ENCODE measurements at regions not wholly inside any gene's neighbourhood (a gene's known extent, or its start where the extent isn't known, plus 50 kb on each side); places are given as distances from the start of the nearest gene placed in this dataset.

DNA sequence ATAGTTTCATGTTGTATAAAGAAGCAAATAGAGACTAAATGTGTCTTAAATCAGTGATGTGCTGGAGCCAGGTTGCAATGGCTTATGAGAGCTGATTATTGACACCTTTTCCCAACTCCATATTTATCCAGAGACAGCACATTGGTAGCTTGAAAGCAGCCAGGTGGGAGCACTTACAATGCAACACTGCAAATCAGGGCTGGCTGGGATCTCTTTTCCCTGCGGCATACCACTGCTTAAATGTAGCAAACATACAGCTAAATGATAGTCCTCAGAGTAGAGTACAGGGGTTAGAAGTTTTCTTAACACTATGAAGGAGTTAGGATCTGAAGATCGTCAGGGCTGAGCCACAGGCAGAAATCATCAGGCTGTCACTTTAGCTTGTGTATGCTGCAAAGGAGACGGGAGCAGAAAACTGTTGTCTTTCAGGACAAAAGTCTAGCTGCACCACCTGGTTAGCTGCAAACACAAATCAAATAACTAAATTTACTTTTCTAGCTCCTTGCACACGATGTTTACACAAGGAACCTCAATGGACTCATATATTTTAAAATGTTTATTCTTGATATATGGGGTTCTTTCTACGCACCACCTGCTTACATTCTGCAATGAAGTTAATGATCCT is 527.3 kb downstream of the TLL1 start:
- WGBS, result 42% methylated on average over 5 of the region's 5 CpGs
- TF ChIP-seq TAF1 (conservative IDR thresholded peaks at IDR 0.05), result no peak
- DNase-seq (ENCODE audit: low spot score), result no peak
- Histone ChIP-seq H3K9ac (ENCODE audit: low read depth in 1 of 2, low read length in 2 of 2) (no peak overlapping the region), H3K27ac (ENCODE audit: low read depth in 1 of 2, low read length in 2 of 2) (no peak overlapping the region), H3K27me3 (ENCODE audit: control insufficient read depth in 4 of 4, insufficient read depth in 4 of 4, low read length in 3 of 4) (no peaks in the 10 kb centered on the region), H3K4me3 (ENCODE audit: low read depth in 1 of 3, low read length in 3 of 3) (no peak overlapping the region), H3K9me3 (ENCODE audit: control insufficient read depth in 4 of 4, low read length in 3 of 4) (no peaks in the 10 kb centered on the region), H3K4me1 (ENCODE audit: control insufficient read depth in 4 of 4, insufficient read depth in 4 of 4, low read length in 3 of 4) (no peaks in the 10 kb centered on the region), H3K36me3 (ENCODE audit: control insufficient read depth in 4 of 4, insufficient read depth in 3 of 4, low read depth in 1 of 4, low read length in 3 of 4) (no peaks in the 10 kb centered on the region)

DNA sequence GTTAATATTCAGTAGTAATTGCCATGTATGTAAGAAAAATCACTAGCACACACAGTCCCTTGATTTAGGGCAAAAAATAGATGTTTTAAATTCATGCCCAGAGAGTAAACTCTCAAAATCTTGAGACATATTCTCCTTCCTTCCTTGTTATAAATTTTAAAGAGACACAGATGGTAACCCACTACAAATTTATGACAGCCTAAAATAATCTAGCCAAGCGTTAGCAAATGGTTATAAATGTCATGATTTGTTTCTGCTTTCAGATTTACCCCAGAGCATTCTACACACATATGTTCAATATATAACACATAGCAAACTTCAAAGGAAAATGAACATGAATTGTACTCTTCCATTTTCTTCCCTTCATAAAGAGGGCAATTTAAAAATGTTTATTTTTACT is 540.3 kb downstream of the TLL1 start:
- Histone ChIP-seq H3K4me1 (ENCODE audit: control insufficient read depth in 4 of 4, insufficient read depth in 4 of 4, low read length in 3 of 4) (no peaks in the 10 kb centered on the region), H3K9me3 (ENCODE audit: control insufficient read depth in 4 of 4, low read length in 3 of 4) (no peaks in the 10 kb centered on the region), H3K27me3 (ENCODE audit: control insufficient read depth in 4 of 4, insufficient read depth in 4 of 4, low read length in 3 of 4) (no peaks in the 10 kb centered on the region), H3K36me3 (ENCODE audit: control insufficient read depth in 4 of 4, insufficient read depth in 3 of 4, low read depth in 1 of 4, low read length in 3 of 4) (no peaks in the 10 kb centered on the region), H3K4me3 (ENCODE audit: low read depth in 1 of 3, low read length in 3 of 3) (no peak overlapping the region), H3K27ac (ENCODE audit: low read depth in 1 of 2, low read length in 2 of 2) (no peak overlapping the region), H3K9ac (ENCODE audit: low read depth in 1 of 2, low read length in 2 of 2) (no peak overlapping the region)
- WGBS, result 50% methylated on average over 1 of the region's 1 CpG
- TF ChIP-seq YY1 (IDR thresholded peaks at IDR 0.05), result no peak
- TF ChIP-seq, protein P1, sequence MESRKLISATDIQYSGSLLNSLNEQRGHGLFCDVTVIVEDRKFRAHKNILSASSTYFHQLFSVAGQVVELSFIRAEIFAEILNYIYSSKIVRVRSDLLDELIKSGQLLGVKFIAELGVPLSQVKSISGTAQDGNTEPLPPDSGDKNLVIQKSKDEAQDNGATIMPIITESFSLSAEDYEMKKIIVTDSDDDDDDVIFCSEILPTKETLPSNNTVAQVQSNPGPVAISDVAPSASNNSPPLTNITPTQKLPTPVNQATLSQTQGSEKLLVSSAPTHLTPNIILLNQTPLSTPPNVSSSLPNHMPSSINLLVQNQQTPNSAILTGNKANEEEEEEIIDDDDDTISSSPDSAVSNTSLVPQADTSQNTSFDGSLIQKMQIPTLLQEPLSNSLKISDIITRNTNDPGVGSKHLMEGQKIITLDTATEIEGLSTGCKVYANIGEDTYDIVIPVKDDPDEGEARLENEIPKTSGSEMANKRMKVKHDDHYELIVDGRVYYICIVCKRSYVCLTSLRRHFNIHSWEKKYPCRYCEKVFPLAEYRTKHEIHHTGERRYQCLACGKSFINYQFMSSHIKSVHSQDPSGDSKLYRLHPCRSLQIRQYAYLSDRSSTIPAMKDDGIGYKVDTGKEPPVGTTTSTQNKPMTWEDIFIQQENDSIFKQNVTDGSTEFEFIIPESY (IDR thresholded peaks at IDR 0.05), result no peak
- no peak for TF ChIP-seq GABPA (IDR thresholded peaks at IDR 0.05 in 1 of 2, conservative IDR thresholded peaks at IDR 0.05 in 1 of 2)
- TF ChIP-seq FOXA2 (IDR thresholded peaks at IDR 0.05), result no peak
- no peak for DNase-seq (ENCODE audit: low spot score)

DNA sequence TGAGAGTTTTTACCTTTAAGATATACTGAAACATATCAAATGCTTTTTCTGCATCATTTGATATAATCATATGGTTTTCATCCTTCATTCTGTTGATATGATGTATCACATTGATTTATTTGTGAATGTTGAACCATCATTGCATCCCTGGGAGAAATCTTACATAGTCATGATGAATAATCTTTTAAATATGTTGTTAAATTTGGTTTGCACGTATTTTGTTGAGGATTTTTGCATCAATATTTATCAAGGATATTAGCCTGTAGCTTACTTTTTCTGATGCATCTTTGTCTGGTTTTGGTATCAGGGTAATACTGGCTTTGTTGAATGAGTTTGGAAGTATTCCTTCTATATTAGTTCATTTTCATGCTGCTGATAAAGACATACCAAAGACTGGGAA is 541.4 kb downstream of the TLL1 start:
- H3K27me3 ChIP-seq (ENCODE audit: control insufficient read depth in 4 of 4, insufficient read depth in 4 of 4, low read length in 3 of 4), result no peaks in the 10 kb centered on the region
- H3K4me3 ChIP-seq (ENCODE audit: low read depth in 1 of 3, low read length in 3 of 3), result no peak overlapping the region
- 36% methylated on average over 1 of the region's 1 CpG for WGBS
- DNase-seq (ENCODE audit: low spot score), result no peak
- peaks cover 0 to 3% (median 0%) of the 10 kb centered on the region in 4 donors for H3K36me3 ChIP-seq (ENCODE audit: control insufficient read depth in 4 of 4, insufficient read depth in 3 of 4, low read depth in 1 of 4, low read length in 3 of 4)
- TF ChIP-seq, protein P2, sequence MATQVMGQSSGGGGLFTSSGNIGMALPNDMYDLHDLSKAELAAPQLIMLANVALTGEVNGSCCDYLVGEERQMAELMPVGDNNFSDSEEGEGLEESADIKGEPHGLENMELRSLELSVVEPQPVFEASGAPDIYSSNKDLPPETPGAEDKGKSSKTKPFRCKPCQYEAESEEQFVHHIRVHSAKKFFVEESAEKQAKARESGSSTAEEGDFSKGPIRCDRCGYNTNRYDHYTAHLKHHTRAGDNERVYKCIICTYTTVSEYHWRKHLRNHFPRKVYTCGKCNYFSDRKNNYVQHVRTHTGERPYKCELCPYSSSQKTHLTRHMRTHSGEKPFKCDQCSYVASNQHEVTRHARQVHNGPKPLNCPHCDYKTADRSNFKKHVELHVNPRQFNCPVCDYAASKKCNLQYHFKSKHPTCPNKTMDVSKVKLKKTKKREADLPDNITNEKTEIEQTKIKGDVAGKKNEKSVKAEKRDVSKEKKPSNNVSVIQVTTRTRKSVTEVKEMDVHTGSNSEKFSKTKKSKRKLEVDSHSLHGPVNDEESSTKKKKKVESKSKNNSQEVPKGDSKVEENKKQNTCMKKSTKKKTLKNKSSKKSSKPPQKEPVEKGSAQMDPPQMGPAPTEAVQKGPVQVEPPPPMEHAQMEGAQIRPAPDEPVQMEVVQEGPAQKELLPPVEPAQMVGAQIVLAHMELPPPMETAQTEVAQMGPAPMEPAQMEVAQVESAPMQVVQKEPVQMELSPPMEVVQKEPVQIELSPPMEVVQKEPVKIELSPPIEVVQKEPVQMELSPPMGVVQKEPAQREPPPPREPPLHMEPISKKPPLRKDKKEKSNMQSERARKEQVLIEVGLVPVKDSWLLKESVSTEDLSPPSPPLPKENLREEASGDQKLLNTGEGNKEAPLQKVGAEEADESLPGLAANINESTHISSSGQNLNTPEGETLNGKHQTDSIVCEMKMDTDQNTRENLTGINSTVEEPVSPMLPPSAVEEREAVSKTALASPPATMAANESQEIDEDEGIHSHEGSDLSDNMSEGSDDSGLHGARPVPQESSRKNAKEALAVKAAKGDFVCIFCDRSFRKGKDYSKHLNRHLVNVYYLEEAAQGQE (IDR thresholded peaks at IDR 0.05), result no peak
- TF ChIP-seq, protein P3, sequence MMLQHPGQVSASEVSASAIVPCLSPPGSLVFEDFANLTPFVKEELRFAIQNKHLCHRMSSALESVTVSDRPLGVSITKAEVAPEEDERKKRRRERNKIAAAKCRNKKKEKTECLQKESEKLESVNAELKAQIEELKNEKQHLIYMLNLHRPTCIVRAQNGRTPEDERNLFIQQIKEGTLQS (IDR thresholded peaks at IDR 0.05), result no peak
- no peak for TF ChIP-seq EGR1 (IDR thresholded peaks at IDR 0.05; ENCODE audit: low read depth in 2 of 2)
- TF ChIP-seq YY1 (IDR thresholded peaks at IDR 0.05), result no peak
- no peak for TF ChIP-seq HNF4G (IDR thresholded peaks at IDR 0.05)
- no peak for TF ChIP-seq TAF1 (conservative IDR thresholded peaks at IDR 0.05)
- TF ChIP-seq, protein P4, sequence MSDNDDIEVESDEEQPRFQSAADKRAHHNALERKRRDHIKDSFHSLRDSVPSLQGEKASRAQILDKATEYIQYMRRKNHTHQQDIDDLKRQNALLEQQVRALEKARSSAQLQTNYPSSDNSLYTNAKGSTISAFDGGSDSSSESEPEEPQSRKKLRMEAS (IDR thresholded peaks at IDR 0.05), result no peak
- TF ChIP-seq RAD21 (IDR thresholded peaks at IDR 0.05), result no peak
- TF ChIP-seq, protein P5, sequence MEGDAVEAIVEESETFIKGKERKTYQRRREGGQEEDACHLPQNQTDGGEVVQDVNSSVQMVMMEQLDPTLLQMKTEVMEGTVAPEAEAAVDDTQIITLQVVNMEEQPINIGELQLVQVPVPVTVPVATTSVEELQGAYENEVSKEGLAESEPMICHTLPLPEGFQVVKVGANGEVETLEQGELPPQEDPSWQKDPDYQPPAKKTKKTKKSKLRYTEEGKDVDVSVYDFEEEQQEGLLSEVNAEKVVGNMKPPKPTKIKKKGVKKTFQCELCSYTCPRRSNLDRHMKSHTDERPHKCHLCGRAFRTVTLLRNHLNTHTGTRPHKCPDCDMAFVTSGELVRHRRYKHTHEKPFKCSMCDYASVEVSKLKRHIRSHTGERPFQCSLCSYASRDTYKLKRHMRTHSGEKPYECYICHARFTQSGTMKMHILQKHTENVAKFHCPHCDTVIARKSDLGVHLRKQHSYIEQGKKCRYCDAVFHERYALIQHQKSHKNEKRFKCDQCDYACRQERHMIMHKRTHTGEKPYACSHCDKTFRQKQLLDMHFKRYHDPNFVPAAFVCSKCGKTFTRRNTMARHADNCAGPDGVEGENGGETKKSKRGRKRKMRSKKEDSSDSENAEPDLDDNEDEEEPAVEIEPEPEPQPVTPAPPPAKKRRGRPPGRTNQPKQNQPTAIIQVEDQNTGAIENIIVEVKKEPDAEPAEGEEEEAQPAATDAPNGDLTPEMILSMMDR (IDR thresholded peaks at IDR 0.05; ENCODE audit: low read depth, low read length, missing input control), result no peak
- TF ChIP-seq SP1 (IDR thresholded peaks at IDR 0.05), result no peak
- no peak for TF ChIP-seq FOXA1 (IDR thresholded peaks at IDR 0.05)
- no peak for TF ChIP-seq HNF4A (conservative IDR thresholded peaks at IDR 0.05)
- TF ChIP-seq, protein P1 (IDR thresholded peaks at IDR 0.05), result no peak
- no peak for TF ChIP-seq GABPA (IDR thresholded peaks at IDR 0.05 in 1 of 2, conservative IDR thresholded peaks at IDR 0.05 in 1 of 2)
- no peak for TF ChIP-seq NR2F2 (IDR thresholded peaks at IDR 0.05)
- H3K9ac ChIP-seq (ENCODE audit: low read depth in 1 of 2, low read length in 2 of 2), result no peak overlapping the region
- no peak overlapping the region for H3K27ac ChIP-seq (ENCODE audit: low read depth in 1 of 2, low read length in 2 of 2)
- H3K9me3 ChIP-seq (ENCODE audit: control insufficient read depth in 4 of 4, low read length in 3 of 4), result no peaks in the 10 kb centered on the region
- H3K4me1 ChIP-seq (ENCODE audit: control insufficient read depth in 4 of 4, insufficient read depth in 4 of 4, low read length in 3 of 4), result no peaks in the 10 kb centered on the region

Data from liver (tissue), 8 donors.